Mammary epithelial cell (primary cell): ENCODE measurements at regions not wholly inside any gene's neighbourhood (a gene's known extent, or its start where the extent isn't known, plus 50 kb on each side); places are given as distances from the start of the nearest gene placed in this dataset.

Experiments
- EZH2 ChIP-seq: IDR thresholded peaks from 2 replicates; pipeline ENCODE4 v1.6.1; 2012; ENCODE audit warnings: low read length, inconsistent platforms, borderline replicate concordance
- TF ChIP-seq, protein P1 (sequence below), 2 donors: IDR thresholded peaks in 1 of 2; conservative IDR thresholded peaks in 1 of 2; 2 replicates each; pipeline ENCODE4 v1.5.1; 2011 to 2012; ENCODE audit warnings: inconsistent platforms in 2 of 2, low read length in 2 of 2, mild to moderate bottlenecking in 2 of 2, control low read depth in 1 of 2, low read depth in 1 of 2; ENCODE audit not compliant: insufficient read depth in 1 of 2; ENCODE audit errors: extremely low read depth in 1 of 2

DNA sequence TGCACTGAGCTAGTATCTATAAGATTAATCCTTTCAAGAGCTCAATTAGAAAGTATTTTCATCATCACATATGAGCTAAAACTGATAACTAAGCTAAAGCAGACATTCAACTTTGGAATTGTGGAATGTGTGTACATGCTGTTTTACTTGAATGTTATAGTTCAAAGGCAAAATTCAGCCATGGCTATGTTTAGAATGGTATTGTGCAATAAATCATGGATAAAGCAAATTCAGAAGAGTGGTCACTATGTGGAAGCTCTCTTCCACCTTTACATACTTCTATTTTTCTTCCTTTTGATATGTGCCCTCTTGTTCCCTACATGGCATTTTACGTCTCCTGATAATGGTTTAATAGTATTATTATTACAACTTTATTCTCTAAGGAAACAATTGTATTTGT lies 1366.3 kb upstream of the LRRTM1 start:
- TF ChIP-seq, protein P1, sequence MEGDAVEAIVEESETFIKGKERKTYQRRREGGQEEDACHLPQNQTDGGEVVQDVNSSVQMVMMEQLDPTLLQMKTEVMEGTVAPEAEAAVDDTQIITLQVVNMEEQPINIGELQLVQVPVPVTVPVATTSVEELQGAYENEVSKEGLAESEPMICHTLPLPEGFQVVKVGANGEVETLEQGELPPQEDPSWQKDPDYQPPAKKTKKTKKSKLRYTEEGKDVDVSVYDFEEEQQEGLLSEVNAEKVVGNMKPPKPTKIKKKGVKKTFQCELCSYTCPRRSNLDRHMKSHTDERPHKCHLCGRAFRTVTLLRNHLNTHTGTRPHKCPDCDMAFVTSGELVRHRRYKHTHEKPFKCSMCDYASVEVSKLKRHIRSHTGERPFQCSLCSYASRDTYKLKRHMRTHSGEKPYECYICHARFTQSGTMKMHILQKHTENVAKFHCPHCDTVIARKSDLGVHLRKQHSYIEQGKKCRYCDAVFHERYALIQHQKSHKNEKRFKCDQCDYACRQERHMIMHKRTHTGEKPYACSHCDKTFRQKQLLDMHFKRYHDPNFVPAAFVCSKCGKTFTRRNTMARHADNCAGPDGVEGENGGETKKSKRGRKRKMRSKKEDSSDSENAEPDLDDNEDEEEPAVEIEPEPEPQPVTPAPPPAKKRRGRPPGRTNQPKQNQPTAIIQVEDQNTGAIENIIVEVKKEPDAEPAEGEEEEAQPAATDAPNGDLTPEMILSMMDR (conservative IDR thresholded peaks at IDR 0.05 in 1 of 2, IDR thresholded peaks at IDR 0.05 in 1 of 2; ENCODE audit: extremely low read depth in 1 of 2, insufficient read depth in 1 of 2, low read depth in 1 of 2, low read length in 2 of 2): no peak
- no peak for TF ChIP-seq EZH2
